ENCODE measurements at regions not wholly inside any gene's neighbourhood (a gene's known extent, or its start where the extent isn't known, plus 50 kb on each side); places are given as distances from the start of the nearest gene placed in this dataset.

DNA sequence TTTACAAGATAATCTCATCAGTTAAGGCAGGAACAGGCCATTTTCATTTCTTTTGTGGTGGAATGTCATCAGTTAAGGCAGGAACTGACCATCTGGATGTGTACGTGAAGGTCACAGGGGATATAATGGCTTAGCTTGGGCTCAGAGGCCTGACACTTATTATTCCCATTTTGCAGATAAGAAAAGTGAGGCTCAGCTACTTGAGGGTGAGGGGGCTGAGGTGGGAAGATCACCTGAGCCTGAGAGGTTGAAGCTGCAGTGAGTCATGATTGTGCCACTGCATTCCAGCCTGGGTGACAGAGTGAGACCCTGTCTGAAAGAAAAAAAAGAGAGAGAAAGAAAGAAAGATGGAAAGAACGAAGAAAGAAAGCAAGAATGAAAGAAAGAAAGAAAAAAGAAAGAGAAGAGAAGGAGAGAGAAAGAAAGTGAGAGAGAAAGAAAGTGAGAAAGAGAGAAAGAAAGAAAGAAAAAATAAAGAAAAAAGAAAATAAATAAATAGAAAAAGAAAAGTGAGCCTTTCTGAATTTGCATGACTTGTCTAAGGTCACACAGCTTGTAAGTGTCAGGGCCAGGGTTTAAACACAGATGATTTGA, 142.0 kb downstream of the TMEM30B start:
- no peak for TF ChIP-seq CTCF (IDR thresholded peaks at IDR 0.05)

- TF ChIP-seq CTCF (IDR thresholded peaks at IDR 0.05): no peak
Observed at GRCh38 chr14:61132894-61133293, 148.2 kb downstream of the TMEM30B start.

- TF ChIP-seq CTCF (IDR thresholded peaks at IDR 0.05): no peak
Observed at GRCh38 chr14:61132336-61132735, 148.8 kb downstream of the TMEM30B start.

DNA sequence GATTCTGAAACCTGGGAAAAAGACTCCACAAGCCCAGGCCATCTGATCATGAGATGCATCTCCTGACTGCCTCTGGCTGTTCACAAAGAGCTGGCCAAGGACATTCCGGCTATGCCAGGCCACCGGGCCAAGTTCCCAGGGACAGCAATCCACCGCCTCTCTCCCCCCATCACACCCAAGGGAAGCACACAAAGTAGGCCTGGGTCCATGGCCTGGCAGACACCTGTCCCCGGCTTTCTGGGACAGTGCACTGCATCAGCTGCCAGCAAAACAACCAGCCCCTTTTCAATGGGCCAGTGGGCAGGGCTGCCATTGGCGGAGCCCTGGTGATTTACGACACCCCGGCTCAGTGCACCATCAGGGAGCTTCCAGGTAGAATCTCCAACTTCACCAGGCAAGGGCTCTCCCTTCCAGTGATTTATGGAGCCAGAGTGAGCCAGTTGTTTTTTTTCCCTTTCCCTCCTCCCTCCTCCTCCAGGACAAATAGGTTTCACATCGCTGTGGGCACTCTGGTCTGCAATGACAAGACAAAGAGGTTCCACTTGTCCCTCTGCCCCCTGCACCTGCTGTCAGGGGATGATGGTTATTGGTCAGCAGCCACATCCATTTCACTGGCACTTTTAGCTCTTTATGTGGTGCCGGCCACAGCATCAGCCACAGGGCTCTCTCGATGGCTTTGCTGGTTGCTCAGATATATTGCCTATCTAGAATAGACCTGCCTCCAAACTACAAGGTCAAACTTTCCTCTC, 149.6 kb downstream of the SLC38A6 start:
- TF ChIP-seq CTCF (IDR thresholded peaks at IDR 0.05): no peak

DNA sequence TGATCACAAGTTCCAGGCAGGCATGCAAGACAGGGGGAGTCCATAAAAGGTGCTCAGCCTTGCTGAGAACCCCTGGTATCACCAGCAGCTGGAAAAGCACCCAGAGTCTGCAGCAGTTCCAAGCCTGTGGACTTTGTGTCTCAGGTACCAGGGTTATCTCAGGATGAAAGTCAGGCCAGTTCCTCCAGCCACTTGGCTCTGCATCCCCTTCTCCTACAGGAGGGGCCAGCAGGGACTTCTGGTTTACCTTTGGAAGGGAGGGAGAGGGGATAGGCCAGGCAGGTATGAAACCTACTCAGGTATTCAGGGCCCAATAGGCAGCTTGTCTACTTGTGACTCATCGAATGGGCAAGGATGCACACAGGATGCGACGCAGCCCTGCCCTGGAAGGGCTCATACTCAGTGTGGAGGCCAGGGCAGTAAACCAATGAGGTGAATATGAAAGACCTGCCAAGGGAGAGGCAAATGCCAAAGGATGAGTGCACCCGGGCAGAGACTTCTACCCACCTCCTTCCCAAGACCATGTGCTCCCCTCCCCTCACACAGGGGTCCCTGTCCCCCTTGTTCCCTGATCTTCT, 148.2 kb downstream of the SLC38A6 start:
- TF ChIP-seq CTCF (IDR thresholded peaks at IDR 0.05): no peak

- no peak for TF ChIP-seq CTCF (IDR thresholded peaks at IDR 0.05)
Observed at GRCh38 chr14:61128382-61129167, 147.5 kb downstream of the SLC38A6 start.

- TF ChIP-seq CTCF (IDR thresholded peaks at IDR 0.05): no peak
Observed at GRCh38 chr14:61126603-61127498, 145.8 kb downstream of the SLC38A6 start.

Data from LNCAP (cell line).